ENCODE measurements at regions not wholly inside any gene's neighbourhood (a gene's known extent, or its start where the extent isn't known, plus 50 kb on each side); places are given as distances from the start of the nearest gene placed in this dataset.

GRCh38 chrX:85544609-85545008 is 165.1 kb upstream of the POF1B start:
- Histone ChIP-seq H4K20me1 (ENCODE audit: control insufficient read depth, insufficient read depth, insufficient read length) (no peaks in the 10 kb centered on the region), H2BK5ac (ENCODE audit: insufficient read length, low read length) (no peak overlapping the region), H3T11ph (ENCODE audit: low read length) (no peak overlapping the region), H3K18ac (ENCODE audit: insufficient read length, low read depth, low read length) (no peak overlapping the region), H4K91ac (ENCODE audit: insufficient read length, low read depth, low read length) (no peak overlapping the region), H3K9ac (ENCODE audit: extremely low read depth, insufficient read length, low read length) (no peak overlapping the region), H4K5ac (ENCODE audit: insufficient read length, low read depth, low read length) (no peak overlapping the region), H3K14ac (ENCODE audit: insufficient read depth, low read length) (no peak overlapping the region), H3K27me3 (ENCODE audit: insufficient read depth, low read length) (no peaks in the 10 kb centered on the region), H3K79me1 (ENCODE audit: insufficient read depth, low read depth, low read length, poor library complexity, severe bottlenecking) (no peaks in the 10 kb centered on the region), H3K79me2 (ENCODE audit: insufficient read depth, low read length) (no peaks in the 10 kb centered on the region), H2AK5ac (ENCODE audit: insufficient read length, low read length) (no peak overlapping the region), H3K4me1 (ENCODE audit: insufficient read depth, low read length) (no peaks in the 10 kb centered on the region), H2BK120ac (ENCODE audit: low read depth, low read length, poor library complexity, severe bottlenecking) (no peak overlapping the region), H3K9me3 (ENCODE audit: control insufficient read depth, low read depth, low read length) (no peaks in the 10 kb centered on the region), H3K4me2 (ENCODE audit: insufficient read depth, insufficient read length, low read length) (no peak overlapping the region), H3K56ac (ENCODE audit: insufficient read length, low read depth, low read length) (no peak overlapping the region), H2AFZ (ENCODE audit: low read length) (no peak overlapping the region), H4K8ac (replicated peaks; ENCODE audit: insufficient read length, low read depth, low read length) (no peak overlapping the region), H3K27ac (ENCODE audit: insufficient read length, low read depth, low read length) (no peak overlapping the region), H2BK12ac (ENCODE audit: insufficient read length, low read depth, low read length) (no peak overlapping the region), H3K23ac (ENCODE audit: insufficient read length, low read depth, low read length) (no peak overlapping the region), H3K4ac (ENCODE audit: low read depth, low read length) (no peak overlapping the region), H3K23me2 (ENCODE audit: insufficient read length, low read depth, low read length, poor library complexity, severe bottlenecking) (no peaks in the 10 kb centered on the region), H2BK15ac (ENCODE audit: low read depth, low read length) (no peak overlapping the region), H2BK20ac (ENCODE audit: low read depth, low read length, poor library complexity, severe bottlenecking) (no peak overlapping the region)
- no peak overlapping the region for H3K4me3 Mint-ChIP-seq
- TF ChIP-seq, protein P1, sequence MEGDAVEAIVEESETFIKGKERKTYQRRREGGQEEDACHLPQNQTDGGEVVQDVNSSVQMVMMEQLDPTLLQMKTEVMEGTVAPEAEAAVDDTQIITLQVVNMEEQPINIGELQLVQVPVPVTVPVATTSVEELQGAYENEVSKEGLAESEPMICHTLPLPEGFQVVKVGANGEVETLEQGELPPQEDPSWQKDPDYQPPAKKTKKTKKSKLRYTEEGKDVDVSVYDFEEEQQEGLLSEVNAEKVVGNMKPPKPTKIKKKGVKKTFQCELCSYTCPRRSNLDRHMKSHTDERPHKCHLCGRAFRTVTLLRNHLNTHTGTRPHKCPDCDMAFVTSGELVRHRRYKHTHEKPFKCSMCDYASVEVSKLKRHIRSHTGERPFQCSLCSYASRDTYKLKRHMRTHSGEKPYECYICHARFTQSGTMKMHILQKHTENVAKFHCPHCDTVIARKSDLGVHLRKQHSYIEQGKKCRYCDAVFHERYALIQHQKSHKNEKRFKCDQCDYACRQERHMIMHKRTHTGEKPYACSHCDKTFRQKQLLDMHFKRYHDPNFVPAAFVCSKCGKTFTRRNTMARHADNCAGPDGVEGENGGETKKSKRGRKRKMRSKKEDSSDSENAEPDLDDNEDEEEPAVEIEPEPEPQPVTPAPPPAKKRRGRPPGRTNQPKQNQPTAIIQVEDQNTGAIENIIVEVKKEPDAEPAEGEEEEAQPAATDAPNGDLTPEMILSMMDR (conservative IDR thresholded peaks at IDR 0.05): peak; percentile 71
- no CpG with 5 or more reads among the region's 4 CpGs for WGBS (ENCODE audit: extremely low coverage, insufficient read length, low lambda C conversion rate)
- no peak for DNase-seq
- no peak overlapping the region for H3K27ac Mint-ChIP-seq
- peaks cover 0 to 4% of the 10 kb centered on the region in 2 experiments; a peak in 2 of 4 replicates for H3K4me1 Mint-ChIP-seq
- H3K36me3 Mint-ChIP-seq (ENCODE audit: insufficient read depth in 1 of 3, low read depth in 3 of 3): no peaks in the 10 kb centered on the region
- no peaks in the 10 kb centered on the region for H3K27me3 Mint-ChIP-seq (ENCODE audit: low read depth)
- peaks cover 29 to 34% of the 10 kb centered on the region in 2 experiments for H3K9me3 Mint-ChIP-seq
